Activated CD4-positive, CD25-positive, alpha-beta regulatory T cell treated with anti-CD3 and anti-CD28 coated beads, Interleukin-2, amount 50 U/mL, for 72 hours (primary cell): ENCODE measurements at regions not wholly inside any gene's neighbourhood (a gene's known extent, or its start where the extent isn't known, plus 50 kb on each side); places are given as distances from the start of the nearest gene placed in this dataset.

Experiments used
- DNase-seq: peaks from one replicate; pipeline ENCODE4 v3.0.0; 2021

DNA sequence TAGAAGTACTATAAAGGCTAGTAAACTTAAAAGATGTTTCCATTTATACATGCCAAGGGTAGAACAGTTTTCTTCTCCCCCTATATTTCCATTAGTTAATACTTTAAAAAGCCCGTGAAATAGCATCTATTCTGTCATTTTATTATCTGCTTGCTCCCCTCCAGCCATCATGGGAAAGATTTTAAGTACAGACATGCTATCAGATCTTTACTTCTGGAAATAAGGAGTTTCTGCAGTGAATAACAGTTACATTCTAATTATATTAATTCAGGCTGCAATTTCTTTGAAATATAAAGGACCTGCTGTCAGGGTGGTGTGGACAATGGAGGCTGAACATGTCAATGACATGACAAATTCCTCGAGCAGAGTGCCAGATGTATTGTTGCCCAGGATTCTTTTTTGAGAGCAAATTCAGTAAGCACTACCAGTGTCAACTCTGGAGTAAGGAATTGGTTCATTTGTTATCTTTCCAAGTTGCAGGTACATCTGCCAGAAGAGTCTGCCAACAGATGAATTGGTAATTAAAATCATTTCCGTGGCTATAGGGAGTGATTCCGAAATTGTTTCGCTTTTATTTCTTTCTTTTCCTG lies 151.3 kb downstream of the BTG1 start:
- no peak for DNase-seq

DNA sequence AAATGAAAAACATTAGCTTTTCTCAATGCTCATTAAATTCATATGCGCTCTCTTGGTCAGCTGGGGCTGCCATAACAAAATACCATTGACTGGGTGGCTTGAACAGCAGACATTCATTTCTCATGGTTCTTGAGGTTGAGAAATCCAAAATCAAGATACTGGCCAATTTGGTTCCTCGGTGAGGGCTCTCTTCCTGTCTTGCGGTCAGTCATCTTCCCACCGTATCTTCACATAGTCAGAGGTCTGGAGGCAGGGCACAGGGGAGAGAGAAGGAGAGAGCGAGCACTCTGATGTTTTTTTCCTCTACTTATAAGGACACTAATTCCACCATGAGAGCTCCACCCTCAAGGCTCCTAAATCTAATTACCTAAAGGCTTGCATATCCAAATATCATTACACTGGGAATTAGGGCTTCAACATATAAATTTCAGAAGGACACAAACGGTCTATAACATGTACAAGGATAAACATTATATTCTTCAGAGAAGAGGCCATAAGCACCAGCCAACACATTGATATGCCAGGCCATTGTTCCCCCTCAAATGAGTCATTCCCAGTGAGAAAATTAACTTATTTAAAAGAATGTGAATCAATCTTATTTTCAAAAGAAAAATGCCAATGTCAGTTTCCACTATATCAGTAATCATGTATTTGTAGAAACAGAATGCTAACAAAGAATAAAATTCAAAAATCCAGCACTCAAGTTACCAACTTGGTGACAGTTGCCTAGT lies 152.2 kb downstream of the BTG1 start:
- no peak for DNase-seq

- no peak for DNase-seq
Observed at GRCh38 chr12:91991399-91992187, 154.1 kb downstream of the BTG1 start.

- DNase-seq, result no peak
Observed at GRCh38 chr12:91990525-91990924, 155.1 kb downstream of the BTG1 start.

- DNase-seq, result no peak
Observed at GRCh38 chr12:91989143-91989542, 156.5 kb downstream of the BTG1 start.

DNA sequence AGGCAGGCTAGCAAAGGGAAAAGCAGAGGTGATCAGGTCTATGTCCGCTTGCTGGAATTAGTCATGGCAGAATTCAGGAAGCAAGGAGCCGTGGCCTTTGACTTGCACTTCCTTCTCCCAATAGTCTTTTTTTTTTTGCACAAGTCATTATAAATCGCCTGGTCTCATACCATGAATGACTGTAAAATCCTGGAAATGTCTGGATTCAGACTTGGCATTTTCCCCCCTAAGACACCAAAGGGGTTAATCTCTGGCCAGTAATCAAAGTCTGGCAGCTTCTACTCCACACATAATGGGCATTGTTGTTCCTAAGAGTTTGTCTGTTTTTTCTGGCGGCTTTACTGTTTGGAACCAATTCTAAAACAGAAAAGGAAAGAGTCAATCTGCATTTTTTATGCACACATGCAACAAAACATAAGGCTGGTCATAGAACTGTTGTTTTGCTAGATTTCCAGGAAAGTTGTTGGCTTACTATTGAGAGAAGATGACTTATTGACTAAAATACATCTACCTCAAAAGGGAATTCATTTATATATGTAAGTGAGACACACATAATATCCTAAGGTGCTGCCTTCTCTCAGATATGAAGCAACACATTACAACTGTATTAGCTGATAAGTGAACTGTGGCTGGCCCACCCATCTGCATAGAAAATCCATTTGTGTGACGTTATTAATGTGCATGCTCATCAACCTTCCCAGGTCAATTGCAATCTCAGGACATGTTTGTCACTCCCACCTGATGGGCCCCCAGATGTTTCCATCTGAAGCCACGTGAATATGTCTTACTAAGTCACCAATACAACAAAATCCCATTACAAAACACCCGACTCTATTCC lies 157.3 kb downstream of the BTG1 start:
- DNase-seq, result no peak

- no peak for DNase-seq
Observed at GRCh38 chr12:91986084-91986483, 159.6 kb downstream of the BTG1 start.

GRCh38 chr12:91985002-91985787 lies 160.5 kb downstream of the BTG1 start:
- DNase-seq, result no peak

DNA sequence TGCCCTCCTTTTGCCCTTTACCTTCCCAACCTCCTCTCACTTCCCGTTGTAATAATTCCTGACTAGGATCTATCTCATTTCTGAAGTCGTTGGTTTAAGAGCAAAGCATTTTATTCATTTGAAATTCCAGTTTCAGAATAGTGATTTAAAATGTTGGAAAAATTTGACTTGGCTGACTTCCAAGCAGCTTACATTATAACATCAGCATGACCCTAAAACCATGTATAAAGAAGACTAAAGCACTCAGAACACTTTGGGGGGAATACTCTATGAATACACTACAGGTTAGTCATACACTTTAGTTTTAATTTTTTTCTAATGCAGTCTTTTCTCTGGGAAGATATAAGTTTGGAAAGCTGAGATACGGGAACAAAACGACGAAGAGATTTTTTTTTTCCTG lies 161.1 kb downstream of the BTG1 start:
- DNase-seq, result no peak

- no peak for DNase-seq
Observed at GRCh38 chr12:91983935-91984334, 161.7 kb downstream of the BTG1 start.

GRCh38 chr12:91982946-91983345 lies 162.7 kb downstream of the BTG1 start:
- no peak for DNase-seq

GRCh38 chr12:91980389-91980821 lies 165.2 kb downstream of the BTG1 start:
- no peak for DNase-seq

GRCh38 chr12:91978143-91978542 lies 167.5 kb downstream of the BTG1 start:
- no peak for DNase-seq

DNA sequence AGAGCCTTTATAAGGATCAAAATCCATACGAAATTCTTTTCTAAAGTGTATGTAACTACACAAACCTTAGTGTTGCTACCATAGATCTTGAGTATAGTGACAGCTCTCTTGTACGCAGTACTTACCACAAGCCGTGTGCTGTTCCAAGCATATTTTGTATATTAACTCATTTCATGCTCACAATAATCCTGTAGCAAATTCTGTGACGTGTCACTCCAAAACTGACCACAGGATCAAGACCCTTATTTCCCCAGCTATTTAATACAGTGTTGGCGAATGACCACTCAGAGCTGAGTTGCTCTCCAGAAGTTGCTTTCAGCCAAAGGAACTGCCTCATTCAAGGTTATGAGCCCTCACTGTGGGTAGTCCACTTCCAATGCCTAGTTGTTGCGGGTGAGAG lies 169.8 kb downstream of the BTG1 start:
- no peak for DNase-seq

DNA sequence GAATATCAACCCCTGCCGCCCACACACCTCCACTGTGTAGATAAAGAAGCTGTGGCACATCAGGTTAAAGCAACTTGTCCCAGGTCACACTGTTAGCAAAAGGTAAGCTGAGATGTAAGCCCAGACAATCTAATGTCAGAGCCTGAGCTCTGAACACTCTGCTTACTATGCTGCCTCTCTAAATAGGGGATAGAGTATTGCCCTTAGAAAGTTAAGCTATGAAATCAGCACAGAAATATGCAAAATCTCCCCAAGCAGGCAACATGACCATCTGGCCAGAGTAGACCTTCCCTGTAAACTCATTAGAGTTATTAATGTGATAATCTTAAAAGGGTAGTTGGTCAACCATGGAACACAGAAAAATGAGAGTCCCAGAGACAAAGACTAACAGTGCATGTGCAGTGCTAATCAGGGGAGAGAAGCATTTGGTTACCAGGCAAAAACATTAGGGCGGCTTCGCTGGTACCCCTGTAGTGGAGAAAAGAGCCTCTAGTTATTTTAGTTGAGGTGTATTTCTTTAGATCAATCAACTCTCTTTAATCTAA lies 171.0 kb downstream of the BTG1 start:
- DNase-seq, result no peak

- DNase-seq, result no peak
Observed at GRCh38 chr12:91973813-91974212, 171.8 kb downstream of the BTG1 start.

DNA sequence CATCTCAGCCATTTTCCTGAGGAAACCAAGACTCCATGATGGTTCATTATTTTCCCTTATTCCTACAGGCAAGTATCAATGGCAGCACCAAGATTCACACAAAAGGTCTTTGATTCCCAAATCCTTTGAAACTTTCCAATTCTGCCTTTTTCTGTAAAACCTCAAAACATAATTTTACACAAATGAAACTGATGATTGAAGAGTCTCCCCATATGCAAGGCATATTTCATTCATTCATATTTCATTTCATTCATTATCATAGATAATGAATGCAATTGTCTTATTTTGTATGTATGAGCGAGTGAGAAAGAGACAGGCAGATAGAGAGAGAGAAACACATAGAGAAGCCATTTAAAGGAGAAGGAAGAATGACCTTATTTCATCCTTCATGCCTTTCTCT lies 172.8 kb downstream of the BTG1 start:
- DNase-seq, result no peak

- DNase-seq, result no peak
Observed at GRCh38 chr12:91968777-91969171, 176.9 kb downstream of the BTG1 start.

DNA sequence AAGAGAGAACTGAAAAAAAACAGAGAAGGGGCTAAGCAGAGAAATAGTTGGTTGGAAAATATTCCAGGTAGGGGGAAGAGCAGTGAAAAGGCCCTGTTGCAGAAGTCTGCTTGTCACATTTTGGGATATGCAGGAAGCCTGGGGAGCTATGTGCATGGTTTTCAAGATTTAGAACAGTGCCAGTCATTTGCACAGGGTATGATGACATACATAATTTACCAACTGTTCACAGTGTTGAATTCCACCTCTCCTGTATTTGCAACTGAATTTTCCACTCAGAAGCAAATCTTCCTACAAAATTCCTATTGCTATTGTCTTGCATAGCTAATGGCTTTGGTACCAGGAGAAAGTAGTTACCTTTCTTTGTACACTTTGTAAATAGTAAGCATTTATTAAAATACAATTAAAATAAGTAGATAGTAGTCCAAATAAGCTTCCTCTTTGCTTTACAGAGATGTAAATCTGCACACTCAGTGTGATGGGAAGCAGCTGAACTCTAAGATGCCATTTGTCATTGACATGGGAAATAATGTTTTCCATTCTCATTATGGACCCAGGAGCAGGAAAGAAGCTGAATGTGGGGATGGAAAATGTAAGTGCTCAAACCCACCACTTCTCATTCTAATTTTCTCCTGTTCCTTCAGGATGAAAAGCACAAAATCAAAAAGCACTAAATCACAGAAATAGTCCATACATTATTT lies 177.4 kb downstream of the BTG1 start:
- DNase-seq, result no peak

DNA sequence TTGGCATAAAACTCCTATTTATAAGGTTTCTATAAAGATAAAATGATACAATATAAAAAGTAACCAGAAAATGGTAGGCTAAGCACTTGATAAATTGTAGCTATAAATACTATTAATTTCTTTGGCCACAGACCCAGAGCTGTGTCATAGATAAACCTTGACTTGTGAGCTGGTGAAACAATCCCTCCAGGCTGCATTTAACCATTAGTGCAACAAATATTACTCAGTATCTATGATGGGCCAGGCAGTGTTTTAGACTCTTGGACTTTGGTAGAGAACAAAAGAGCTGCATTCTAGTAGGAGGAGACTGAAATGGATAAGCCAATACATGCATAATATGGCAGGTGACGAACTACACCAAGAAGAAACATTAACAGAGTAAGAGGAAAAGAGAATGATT lies 178.1 kb downstream of the BTG1 start:
- no peak for DNase-seq

DNA sequence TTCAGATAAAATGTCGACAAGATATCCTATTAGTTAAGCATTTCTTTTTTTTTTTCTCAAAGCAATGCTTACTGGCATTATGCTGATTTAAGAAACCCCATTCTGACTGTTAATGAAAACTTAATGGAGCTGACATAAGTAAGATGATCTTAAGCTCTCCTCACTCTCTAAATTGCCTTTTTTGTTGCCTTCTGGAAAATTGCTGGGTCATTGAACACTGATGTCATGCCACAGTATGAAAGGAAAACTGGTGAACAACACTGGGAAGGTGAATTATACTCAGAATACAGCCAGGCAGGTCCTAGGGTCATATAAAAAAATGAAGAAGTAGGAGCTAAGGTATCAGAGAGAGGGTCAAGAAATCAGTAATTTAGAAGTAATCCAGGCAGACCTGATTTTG lies 179.9 kb downstream of the BTG1 start:
- DNase-seq, result no peak
